ENCODE measurements at regions not wholly inside any gene's neighbourhood (a gene's known extent, or its start where the extent isn't known, plus 50 kb on each side); places are given as distances from the start of the nearest gene placed in this dataset.
"Not testable (repeated sequence)": the region's sequence is repeated elsewhere in the genome, so short reads cannot be mapped to it uniquely, and the experiment has no call there.

DNA sequence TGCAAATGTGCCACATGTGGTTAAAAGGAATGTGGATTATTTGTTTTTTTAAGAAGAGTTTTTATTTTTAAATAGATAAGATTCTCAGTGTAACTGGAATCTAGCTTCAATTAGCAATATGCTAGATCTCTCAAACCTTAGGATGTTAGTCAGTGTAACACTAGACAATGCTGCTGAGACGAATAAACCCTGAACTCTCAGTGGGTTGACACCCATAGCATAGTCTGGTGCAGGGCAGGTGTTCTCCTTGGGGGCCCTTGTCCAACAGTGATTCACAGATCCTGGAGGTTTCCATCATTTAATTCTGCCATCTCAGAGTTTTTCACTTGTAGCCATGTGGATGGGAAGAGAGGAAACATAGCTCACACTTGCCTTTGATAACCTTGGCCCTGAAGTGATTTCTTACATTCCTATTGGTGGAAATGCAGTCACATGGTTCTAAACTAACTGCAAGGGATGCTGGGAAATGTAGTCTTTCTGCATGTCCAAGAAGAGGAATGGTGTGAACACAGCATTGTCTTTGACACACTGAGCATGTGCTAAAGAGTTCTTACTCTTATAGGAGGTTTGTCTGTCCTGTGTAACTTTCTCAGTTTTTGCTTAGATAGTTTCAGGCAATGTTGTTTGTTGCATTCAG lies 110.4 kb upstream of the EEF2KMT start:
- H4K5ac ChIP-seq (ENCODE audit: low read depth, low read length); H3K9me3 ChIP-seq (ENCODE audit: control insufficient read depth, insufficient read depth, low read length); H2BK5ac ChIP-seq (ENCODE audit: low read depth, low read length, poor library complexity, severe bottlenecking); H2BK20ac ChIP-seq (ENCODE audit: low read depth, low read length); H4K91ac ChIP-seq (ENCODE audit: insufficient read depth, low read depth, low read length); H3K4ac ChIP-seq (ENCODE audit: low read depth, low read length); dilution Hi-C loops (cut with HindIII; ENCODE audit: low sequenced_read_pairs, unreplicated experiment); H3K4me2 ChIP-seq (ENCODE audit: low read depth, low read length); H3K9ac ChIP-seq (ENCODE audit: low read depth, low read length); H3K4me3 ChIP-seq (ENCODE audit: insufficient read depth, low read depth, low read length); CTCF ChIA-PET; BruUV-seq (replicated peaks); H2AK5ac ChIP-seq (ENCODE audit: low read depth, low read length); H2AK9ac ChIP-seq (replicated peaks; ENCODE audit: low read depth, low read length, poor library complexity); H4K20me1 ChIP-seq (ENCODE audit: insufficient read depth, low read length); H3K23ac ChIP-seq (ENCODE audit: low read depth, low read length); ATAC-seq (ENCODE audit: low read depth); H3K36me3 ChIP-seq (ENCODE audit: control insufficient read depth, insufficient read depth, low read length); in situ Hi-C loops (cut with MboI; ENCODE audit: low sequenced_read_pairs); H3K27ac ChIP-seq (ENCODE audit: insufficient read depth, low read length); intact Hi-C loops (cut with micrococcal nuclease); H4K8ac ChIP-seq (ENCODE audit: low read depth in 2 of 2, low read length in 2 of 2); DNase-seq; H2BK15ac ChIP-seq (ENCODE audit: low read depth, low read length); H3K14ac ChIP-seq (replicated peaks; ENCODE audit: low read depth, low read length); H2AFZ ChIP-seq (replicated peaks; ENCODE audit: low read length, poor library complexity); POLR2A ChIA-PET (ENCODE audit: unreplicated experiment); H3K4me1 ChIP-seq (ENCODE audit: control insufficient read depth, insufficient read depth, low read length); H3K79me1 ChIP-seq (ENCODE audit: low read depth in 1 of 2, low read length in 2 of 2); H3K18ac ChIP-seq (ENCODE audit: low read depth, low read length); H3K27me3 ChIP-seq (ENCODE audit: control insufficient read depth, insufficient read depth, low read length); H2BK120ac ChIP-seq (ENCODE audit: low read depth, low read length); H3K56ac ChIP-seq (ENCODE audit: extremely low read depth, insufficient read depth, low read length); H3K9me1 ChIP-seq (ENCODE audit: insufficient read depth, low read length): not testable (repeated sequence)
- WGBS, 2 experiments (ENCODE audit: extremely low coverage in 2 of 2, insufficient read length in 1 of 2) = no CpG with 5 or more reads among the region's 1 CpG
- peak; percentile 6; the same call in 1 of the 2 replicates for TF ChIP-seq USF2 (IDR thresholded peaks at IDR 0.05; ENCODE audit: low read depth, low read length)
